Activated B cell treated with CpG ODN at 0.5 μM for 24 hours (primary cell): ENCODE measurements at regions not wholly inside any gene's neighbourhood (a gene's known extent, or its start where the extent isn't known, plus 50 kb on each side); places are given as distances from the start of the nearest gene placed in this dataset.

Experiments
- ATAC-seq: fragments of 200-7000 bp; cut with Tn5 transposase; one replicate; pipeline ENCODE4 v1.10.0; 2021; ENCODE audit warnings: low read depth, mild to moderate bottlenecking, moderate library complexity
- CTCF ChIA-PET: fragments of 350-600 bp; sonication (Branson Sonifier 250); formaldehyde crosslinking; loops from one replicate; lab custom pipeline; 2021; ENCODE audit warnings: antibody characterized with exemption; lab: Charles Lee
- POLR2A ChIA-PET: fragments of 350-600 bp; sonication (Branson Sonifier 250); formaldehyde crosslinking; loops from one replicate; lab custom pipeline; 2021; ENCODE audit warnings: antibody characterized with exemption; lab: Charles Lee
- DNase-seq: peaks from one replicate; pipeline ENCODE4 v3.0.0; 2022
- H3K27ac Mint-ChIP-seq: one replicate; pipeline ENCODE4 v1.8.0; 2020; ENCODE audit warnings: mixed read lengths
- H3K27me3 Mint-ChIP-seq: one replicate; pipeline ENCODE4 v1.8.0; 2021; ENCODE audit warnings: mixed read lengths
- H3K36me3 Mint-ChIP-seq: one replicate; pipeline ENCODE4 v1.8.0; 2021; ENCODE audit warnings: low read depth, mixed read lengths
- H3K4me1 Mint-ChIP-seq: one replicate; pipeline ENCODE4 v1.8.0; 2021; ENCODE audit warnings: mixed read lengths
- H3K4me3 Mint-ChIP-seq: one replicate; pipeline ENCODE4 v1.8.0; 2020; ENCODE audit warnings: mild to moderate bottlenecking, mixed read lengths
- H3K9me3 Mint-ChIP-seq: one replicate; pipeline ENCODE4 v1.8.0; 2020; ENCODE audit warnings: mixed read lengths
- CTCF ChIP-seq: fragments of 200-600 bp; IDR thresholded peaks from one replicate; pipeline ENCODE4 v1.8.0; 2022; ENCODE audit warnings: antibody characterized with exemption, mild to moderate bottlenecking
- intact Hi-C: fragments of 100-400 bp; cut with micrococcal nuclease; formaldehyde crosslinking; loops from one replicate; pipeline ENCODE4 v1.15.1; 2024

GRCh38 chr4:111540671-111541070 is 604.6 kb upstream of the FAM241A start:
- POLR2A ChIA-PET: no interaction called here
- CTCF ChIA-PET: no interaction called here
- intact Hi-C loops: no loop called here
- H3K9me3 Mint-ChIP-seq: no peaks in the 10 kb centered on the region
- H3K36me3 Mint-ChIP-seq: no peaks in the 10 kb centered on the region
- no peak overlapping the region for H3K27ac Mint-ChIP-seq
- ATAC-seq (no peak), DNase-seq (no peak)
- TF ChIP-seq CTCF: no peak
- H3K4me3 Mint-ChIP-seq: no peak overlapping the region
- no peaks in the 10 kb centered on the region for H3K27me3 Mint-ChIP-seq
- H3K4me1 Mint-ChIP-seq: no peaks in the 10 kb centered on the region

- Mint-ChIP-seq H3K27me3 (no peaks in the 10 kb centered on the region), H3K9me3 (no peaks in the 10 kb centered on the region), H3K36me3 (no peaks in the 10 kb centered on the region), H3K4me3 (no peak overlapping the region), H3K27ac (no peak overlapping the region), H3K4me1 (no peaks in the 10 kb centered on the region)
- ATAC-seq: no peak
- TF ChIP-seq CTCF: no peak
- ChIA-PET POLR2A (no interaction called here), CTCF (no interaction called here)
- intact Hi-C loops: no loop called here
- no peak for DNase-seq
These were observed 603.2 kb upstream of the FAM241A start for GRCh38 chr4:111542056-111542455.

- H3K4me3 Mint-ChIP-seq: no peak overlapping the region
- no peak overlapping the region for H3K27ac Mint-ChIP-seq
- DNase-seq: no peak
- H3K36me3 Mint-ChIP-seq: no peaks in the 10 kb centered on the region
- H3K4me1 Mint-ChIP-seq: no peaks in the 10 kb centered on the region
- intact Hi-C loops: no loop called here
- ChIA-PET POLR2A (no interaction called here), CTCF (no interaction called here)
- H3K27me3 Mint-ChIP-seq: no peaks in the 10 kb centered on the region
- no peak for ATAC-seq
- TF ChIP-seq CTCF: no peak
- no peaks in the 10 kb centered on the region for H3K9me3 Mint-ChIP-seq
These were observed 598.4 kb upstream of the FAM241A start for GRCh38 chr4:111546881-111547280.

GRCh38 chr4:111556141-111556781 is 589.0 kb upstream of the FAM241A start:
- no peak for DNase-seq
- ATAC-seq: no peak
- no peaks in the 10 kb centered on the region for H3K4me1 Mint-ChIP-seq
- no peaks in the 10 kb centered on the region for H3K27me3 Mint-ChIP-seq
- no peak overlapping the region for H3K27ac Mint-ChIP-seq
- TF ChIP-seq CTCF: no peak
- POLR2A ChIA-PET: no interaction called here
- no peaks in the 10 kb centered on the region for H3K36me3 Mint-ChIP-seq
- peaks cover 2% of the 10 kb centered on the region for H3K9me3 Mint-ChIP-seq
- intact Hi-C loops: no loop called here
- no peak overlapping the region for H3K4me3 Mint-ChIP-seq
- CTCF ChIA-PET: no interaction called here

- intact Hi-C loops: no loop called here
- ATAC-seq: no peak
These were observed 588.4 kb upstream of the FAM241A start for GRCh38 chr4:111556851-111557250.

More at GRCh38 chr4:111556851-111557250, 588.4 kb upstream of the FAM241A start:
- CTCF ChIA-PET: no interaction called here
- POLR2A ChIA-PET: no interaction called here
- no peak overlapping the region for H3K27ac Mint-ChIP-seq
- H3K9me3 Mint-ChIP-seq: peaks cover 2% of the 10 kb centered on the region
- H3K36me3 Mint-ChIP-seq: no peaks in the 10 kb centered on the region
- no peak for DNase-seq
- no peaks in the 10 kb centered on the region for H3K4me1 Mint-ChIP-seq
- no peak for TF ChIP-seq CTCF
- no peaks in the 10 kb centered on the region for H3K27me3 Mint-ChIP-seq
- no peak overlapping the region for H3K4me3 Mint-ChIP-seq
